ENCODE measurements at regions not wholly inside any gene's neighbourhood (a gene's known extent, or its start where the extent isn't known, plus 50 kb on each side); places are given as distances from the start of the nearest gene placed in this dataset.
"Not testable (repeated sequence)": the region's sequence is repeated elsewhere in the genome, so short reads cannot be mapped to it uniquely, and the experiment has no call there.

- no peak for DNase-seq (ENCODE audit: low read depth)
These were observed 110.9 kb downstream of the FHIP1A start for GRCh38 chr4:151519728-151520415.

DNA sequence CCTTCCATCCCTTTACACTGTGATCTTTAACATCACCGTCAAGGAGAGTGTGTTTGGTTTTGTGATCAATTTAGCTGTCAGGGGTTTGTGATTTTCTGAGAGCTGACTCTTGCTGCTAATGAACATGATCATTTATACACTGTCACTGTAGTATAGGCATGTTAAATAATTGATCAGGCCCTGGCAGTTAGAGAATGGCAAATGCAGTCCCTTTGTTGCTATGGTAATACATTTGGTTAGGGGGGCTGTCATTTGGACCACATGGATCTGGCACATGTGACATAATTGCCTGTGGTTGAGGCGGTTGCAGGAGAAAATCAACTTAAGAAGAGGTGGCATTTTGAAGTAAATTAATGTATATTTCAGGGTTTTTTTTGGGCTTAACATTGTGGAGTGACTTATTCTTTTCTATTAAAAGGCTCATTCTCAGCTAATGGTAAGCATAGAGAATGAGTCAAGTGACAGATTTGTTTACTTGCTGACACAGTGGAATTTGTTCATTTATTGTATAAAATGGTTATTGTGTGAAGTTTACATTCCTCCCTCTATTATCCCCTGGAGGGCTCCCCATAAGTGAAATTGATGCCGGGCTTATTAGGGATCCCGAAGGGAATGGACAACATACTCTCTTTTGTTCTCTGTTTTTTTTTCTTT is 114.0 kb downstream of the FHIP1A start:
- no peak for DNase-seq (ENCODE audit: low read depth)

- DNase-seq (ENCODE audit: low read depth) = no peak
These were observed 115.6 kb downstream of the FHIP1A start for GRCh38 chr4:151524610-151525009.

DNA sequence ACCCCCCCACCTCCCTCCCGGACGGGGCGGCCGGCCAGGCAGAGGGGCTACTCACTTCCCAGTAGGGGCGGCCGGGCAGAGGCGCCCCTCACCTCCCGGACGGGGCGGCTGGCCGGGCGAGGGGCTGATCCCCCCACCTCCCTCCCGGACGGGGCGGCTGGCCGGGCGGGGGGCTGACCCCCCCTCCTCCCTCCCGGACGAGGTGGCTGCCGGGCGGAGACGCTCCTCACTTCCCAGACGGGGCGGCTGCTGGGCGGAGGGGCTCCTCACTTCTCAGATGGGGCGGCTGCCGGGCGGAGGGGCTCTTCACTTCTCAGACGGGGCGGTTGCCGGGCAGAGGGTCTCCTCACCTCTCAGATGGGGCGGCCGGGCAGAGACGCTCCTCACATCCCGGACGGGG is 117.5 kb downstream of the FHIP1A start:
- not testable (repeated sequence) for DNase-seq (ENCODE audit: low read depth)

- no peak for DNase-seq (ENCODE audit: low read depth)
These were observed 118.7 kb downstream of the FHIP1A start for GRCh38 chr4:151527699-151528098.

- DNase-seq (ENCODE audit: low read depth) = no peak
These were observed 120.2 kb downstream of the FHIP1A start for GRCh38 chr4:151529187-151529586.

DNA sequence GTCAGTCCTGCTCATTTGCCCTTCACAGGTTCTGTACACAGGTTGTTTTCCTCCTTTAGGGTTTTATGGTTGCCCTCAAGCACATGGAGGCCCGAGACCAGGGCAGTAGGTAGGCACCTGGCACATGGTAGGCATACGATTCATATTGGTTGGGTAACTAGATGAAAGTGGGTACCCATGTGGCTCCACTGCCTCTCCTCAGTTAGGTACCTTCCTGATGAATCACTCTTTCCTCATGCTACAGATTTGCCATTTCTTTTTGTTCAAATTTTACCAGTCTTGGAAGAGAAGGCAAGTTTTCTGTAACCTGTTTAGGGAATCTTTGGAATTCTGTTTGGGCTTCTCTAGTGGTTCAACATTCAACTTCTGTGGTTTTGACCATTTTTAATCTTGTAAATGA is 121.3 kb downstream of the FHIP1A start:
- DNase-seq (ENCODE audit: low read depth) = no peak

DNA sequence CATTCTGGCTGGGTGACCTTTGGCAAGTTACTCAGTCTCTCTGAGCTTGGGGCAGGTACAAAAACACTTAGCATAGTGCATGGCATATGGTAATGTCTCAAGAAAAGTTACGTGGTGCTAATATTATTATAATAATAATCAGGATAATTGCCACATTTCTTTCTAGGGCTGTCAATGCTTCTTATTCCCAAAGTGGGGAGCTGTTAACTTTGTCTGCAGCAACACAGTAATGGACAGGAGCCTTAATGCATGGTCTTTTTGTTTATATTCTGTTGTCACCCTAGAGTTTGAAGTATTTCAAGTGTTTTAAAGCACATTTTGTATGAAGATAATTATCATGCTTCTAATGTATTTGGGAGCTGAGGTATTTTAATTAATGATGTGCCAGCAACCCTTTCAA is 121.8 kb downstream of the FHIP1A start:
- no peak for DNase-seq (ENCODE audit: low read depth)

DNA sequence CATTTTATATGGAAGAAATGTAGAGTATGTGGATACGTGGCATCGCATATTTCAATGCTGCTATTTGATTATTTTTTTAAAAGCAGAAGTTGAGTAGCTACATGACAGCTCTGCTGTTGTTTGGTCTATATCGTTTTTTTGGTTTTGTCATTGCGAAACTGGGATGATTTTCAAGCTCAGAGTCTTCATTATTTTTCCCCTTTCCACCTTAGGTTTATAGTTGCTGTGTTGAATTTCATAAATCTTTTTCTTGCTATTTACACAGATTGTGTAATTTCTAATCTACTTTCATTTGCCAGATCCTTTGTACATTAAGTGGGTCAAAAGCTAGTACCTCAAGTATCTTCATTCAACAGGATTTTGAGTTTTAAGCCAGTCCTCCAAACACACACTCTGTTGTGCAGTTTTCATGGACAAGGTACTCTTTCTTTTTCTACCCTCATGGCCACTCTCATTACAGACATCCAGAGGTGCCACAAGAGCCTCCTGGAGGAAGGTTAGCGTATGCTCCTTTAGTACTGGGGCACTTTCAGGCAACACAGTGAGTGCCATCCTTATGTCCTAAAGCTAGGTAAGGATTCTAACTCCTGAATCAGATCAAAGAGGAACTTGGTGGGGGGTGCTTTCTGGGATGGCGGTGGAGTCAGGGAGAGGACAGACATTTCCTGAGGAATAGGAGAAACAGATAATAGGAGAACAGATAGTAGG is 123.2 kb downstream of the FHIP1A start:
- DNase-seq (ENCODE audit: low read depth) = peak; percentile 54

DNA sequence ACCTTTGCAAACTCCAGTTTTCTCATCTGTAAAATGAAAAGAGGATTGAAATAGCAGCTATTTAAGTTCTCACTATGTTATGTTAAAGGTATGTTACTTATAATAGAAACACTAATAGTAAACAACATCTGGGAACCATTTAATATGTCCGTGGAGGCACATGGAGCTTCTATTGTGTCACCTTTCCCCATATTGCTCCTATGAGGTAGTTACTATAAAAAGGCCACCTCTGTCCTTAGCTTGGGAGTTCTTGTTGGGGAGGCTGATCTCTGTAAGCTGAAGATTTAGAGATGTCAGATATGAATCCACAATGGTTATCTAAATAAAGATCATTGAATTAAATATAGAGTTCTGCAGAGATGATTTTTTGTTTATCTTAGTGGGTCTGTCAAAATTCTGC is 125.2 kb downstream of the FHIP1A start:
- no peak for DNase-seq (ENCODE audit: low read depth)

DNA sequence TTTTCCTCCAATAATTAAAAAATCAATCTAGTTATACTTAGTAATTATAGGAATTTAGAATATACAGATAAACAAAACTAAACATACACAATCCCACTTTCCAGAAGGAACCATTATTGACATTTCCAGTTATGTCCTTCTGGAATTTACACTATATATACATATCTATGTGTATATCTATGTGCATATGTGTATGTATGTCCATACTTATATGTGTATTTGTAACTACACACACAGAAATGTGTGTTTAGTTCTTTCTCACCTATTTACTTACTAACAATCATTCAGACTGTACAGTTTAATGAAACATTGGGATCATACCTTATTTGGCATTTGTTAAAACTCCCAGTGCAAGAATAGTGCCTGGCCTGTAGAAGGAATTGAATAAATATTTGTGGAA is 126.4 kb downstream of the FHIP1A start:
- DNase-seq (ENCODE audit: low read depth) = no peak

DNA sequence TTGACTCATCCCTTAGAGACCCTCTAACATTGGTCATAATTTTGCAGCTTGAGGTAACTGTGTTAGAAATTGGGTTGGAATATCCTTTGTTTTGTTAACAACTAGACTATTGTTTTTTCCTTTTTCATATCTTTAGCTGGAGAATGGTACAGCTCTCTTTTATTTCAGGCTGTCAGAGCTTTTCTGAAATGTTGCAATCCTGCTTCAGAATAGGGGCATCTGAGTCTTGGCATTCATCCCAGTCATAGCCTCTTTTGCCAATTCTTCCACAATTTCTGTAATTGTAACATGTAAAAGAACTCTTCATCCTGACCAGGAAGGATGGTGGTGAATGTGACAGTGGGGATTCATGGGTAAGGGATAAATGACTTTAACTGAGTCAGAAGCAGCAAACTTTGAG is 128.7 kb downstream of the FHIP1A start:
- peak; percentile 78 for DNase-seq (ENCODE audit: low read depth)

DNA sequence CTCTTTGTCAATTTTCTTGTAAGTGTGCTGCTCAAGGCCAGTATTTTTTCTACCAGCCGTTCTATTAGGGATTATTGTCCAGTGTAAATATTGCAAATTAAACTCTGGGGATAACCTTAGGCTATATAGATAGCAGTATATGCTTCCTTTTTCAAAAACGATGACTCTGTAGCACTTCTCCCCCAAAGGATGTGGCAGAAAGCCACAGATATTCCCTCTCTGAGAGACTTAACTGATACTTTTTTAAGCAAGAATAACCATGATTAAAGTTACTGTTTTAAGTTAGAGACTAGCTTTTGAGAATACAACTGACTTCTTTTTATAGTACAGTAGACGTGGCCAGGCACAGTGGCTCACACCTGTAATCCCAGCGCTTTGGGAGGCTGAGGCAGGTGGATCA is 130.0 kb downstream of the FHIP1A start:
- DNase-seq (ENCODE audit: low read depth) = no peak

- DNase-seq (ENCODE audit: low read depth) = peak; percentile 99
These were observed 131.9 kb downstream of the FHIP1A start for GRCh38 chr4:151540728-151541388.

DNA sequence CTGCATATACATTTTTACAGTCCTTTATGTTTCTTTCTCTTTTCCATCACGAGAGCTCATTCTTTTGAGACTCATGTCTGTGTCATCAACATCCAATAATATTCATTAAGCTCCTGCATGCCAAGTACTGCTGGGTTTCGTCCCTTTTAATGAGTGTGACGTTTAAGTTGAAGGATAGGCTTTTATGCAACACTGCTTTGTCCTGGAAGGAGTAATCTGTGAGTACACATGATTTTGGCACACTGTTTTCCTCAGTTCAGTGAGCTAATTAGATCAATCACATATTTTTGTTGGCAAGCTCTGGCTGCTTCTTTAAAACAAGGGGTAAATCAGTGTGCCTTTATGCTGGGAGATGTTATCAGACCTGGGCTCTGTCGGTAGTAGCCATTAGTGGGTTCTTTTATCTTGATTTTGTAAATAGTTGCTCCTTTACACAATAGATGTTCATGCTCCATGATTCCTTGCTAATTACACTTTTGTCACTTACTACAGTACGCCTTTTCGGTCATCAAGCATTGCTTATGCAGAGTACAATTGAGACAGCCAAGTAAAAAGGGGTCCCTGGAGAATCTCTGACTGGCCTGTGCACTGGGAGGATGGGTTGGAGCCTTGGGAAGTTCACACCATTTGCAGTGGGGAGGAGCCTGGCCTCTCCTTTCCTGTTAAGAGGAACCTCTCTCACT is 132.6 kb downstream of the FHIP1A start:
- DNase-seq (ENCODE audit: low read depth) = peak; percentile 86

GRCh38 chr4:151548708-151549107 is 139.7 kb downstream of the FHIP1A start:
- no peak for DNase-seq (ENCODE audit: low read depth)

DNA sequence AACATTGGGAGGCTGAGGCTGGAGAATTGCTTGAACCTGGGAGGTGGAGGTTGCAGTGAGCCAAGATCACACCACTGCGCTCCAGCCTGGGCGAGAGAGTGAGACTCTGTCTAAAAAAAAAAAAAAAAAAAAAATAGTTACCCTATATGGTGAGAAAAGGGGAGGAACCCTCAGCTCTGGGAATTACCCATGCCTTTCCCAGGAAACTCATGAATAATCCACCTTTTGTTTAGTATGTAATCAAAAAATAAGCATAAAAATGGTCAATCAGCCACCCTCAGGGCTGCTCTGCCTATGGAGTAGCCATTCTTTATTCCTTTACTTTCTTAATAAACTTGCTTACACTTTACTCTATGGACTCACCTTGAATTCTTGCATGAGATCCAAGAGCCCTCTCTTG is 140.4 kb downstream of the FHIP1A start:
- DNase-seq (ENCODE audit: low read depth) = not testable (repeated sequence)

- no peak for DNase-seq (ENCODE audit: low read depth)
These were observed 144.9 kb downstream of the FHIP1A start for GRCh38 chr4:151553874-151554273.

- DNase-seq (ENCODE audit: low read depth) = no peak
These were observed 146.4 kb downstream of the FHIP1A start for GRCh38 chr4:151555151-151555945.

GRCh38 chr4:151558496-151559113 is 149.6 kb downstream of the FHIP1A start:
- DNase-seq (ENCODE audit: low read depth) = no peak

GRCh38 chr4:151559595-151559994 is 150.6 kb downstream of the FHIP1A start:
- DNase-seq (ENCODE audit: low read depth) = no peak
